Esophagus squamous epithelium (tissue), 5 donors: ENCODE measurements at regions not wholly inside any gene's neighbourhood (a gene's known extent, or its start where the extent isn't known, plus 50 kb on each side); places are given as distances from the start of the nearest gene placed in this dataset.
A peak's percentile ranks its signal among the peaks of the same experiment; 100 is the strongest.

Experiments
- DNase-seq: peaks from one replicate; lab custom pipeline; 2025; lab: John Stamatoyannopoulos, UW
- H3K27ac ChIP-seq, 4 donors: fragments of 200-600 bp; sonication (generic); one replicate each; pipeline ENCODE4 v1.5.1; 2016 to 2019; ENCODE audit warnings: mild to moderate bottlenecking in 1 of 4
- H3K27me3 ChIP-seq, 4 donors: fragments of 200-600 bp; sonication (generic); 1 replicate in 3 of 4; 2 replicates in 1 of 4; pipeline versions ENCODE4 v1.5.1 to v1.6.0; 2017 to 2021; ENCODE audit warnings: antibody characterized with exemption in 1 of 4
- H3K36me3 ChIP-seq, 3 donors: fragments of 200-600 bp; sonication (generic); one replicate each; pipeline ENCODE4 v1.5.1; 2016 to 2019
- H3K4me1 ChIP-seq, 3 donors: fragments of 200-600 bp; sonication (generic); one replicate each; pipeline ENCODE4 v1.5.1; 2017 to 2019
- H3K4me3 ChIP-seq, 4 donors: fragments of 200-600 bp; sonication (generic); 1 replicate in 3 of 4; 2 replicates in 1 of 4; pipeline ENCODE4 v1.5.1; 2016 to 2019; ENCODE audit warnings: mild to moderate bottlenecking in 2 of 4, moderate library complexity in 1 of 4
- H3K9me3 ChIP-seq, 3 donors: fragments of 200-600 bp; sonication (generic); one replicate each; pipeline ENCODE4 v1.5.1; 2016 to 2019
- POLR2A ChIP-seq, 4 donors: fragments of 450-650 bp; IDR thresholded peaks; one replicate each; pipeline ENCODE4 v1.6.1; 2017; ENCODE audit warnings: antibody characterized with exemption in 4 of 4, mild to moderate bottlenecking in 4 of 4, moderate library complexity in 3 of 4
- WGBS, 2 donors: methylation state at CpG; one replicate each; pipeline ENCODE4 v1.1.5; 2018; 5-methylcytosine and 5-hydroxymethylcytosine counted together
- intact Hi-C: fragments of 100-400 bp; cut with DNase I; formaldehyde crosslinking; loops from one replicate; pipeline ENCODE4 v1.15.0; 2022
- TF ChIP-seq, protein P1 (sequence below), 6 experiments: fragments of 450-650 bp in 4 of 6; fragments of 200-600 bp in 2 of 6; sonication (generic) in 2 of 6; IDR thresholded peaks; one replicate each; pipeline ENCODE4 v1.5.1; 2016 to 2019; ENCODE audit warnings: antibody characterized with exemption in 6 of 6, mild to moderate bottlenecking in 4 of 6, moderate library complexity in 4 of 6
- donor health status: DM: yes; HTN: yes; CAD: no.

DNA sequence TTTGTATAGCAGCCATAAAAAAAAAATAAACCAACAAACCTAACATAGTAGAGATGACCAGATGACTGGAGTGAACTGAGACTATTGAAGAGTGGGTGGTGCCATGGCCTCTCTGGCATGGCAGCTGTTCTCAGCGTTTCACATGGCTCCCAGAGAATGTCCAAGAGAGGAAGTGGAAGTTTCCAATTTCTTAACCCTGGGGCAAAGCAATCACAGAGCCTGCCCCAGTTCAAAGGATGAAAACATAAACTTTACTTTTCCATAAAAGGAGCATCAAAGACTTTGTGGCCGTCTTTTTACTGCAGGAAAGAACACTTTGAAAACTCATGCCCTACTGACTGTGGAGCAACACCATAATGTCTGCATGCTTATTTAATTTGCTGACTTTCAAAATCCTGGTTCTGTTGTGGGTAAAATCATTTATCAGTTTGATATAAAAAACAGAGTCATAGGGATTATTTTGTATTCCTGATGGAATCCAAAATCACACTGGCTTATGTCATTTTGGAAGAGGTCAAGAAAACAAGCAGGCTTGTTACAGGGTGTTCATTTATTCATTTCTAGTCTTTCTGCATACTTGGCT, 165.4 kb downstream of the SLC35B3 start:
- no peak overlapping the region for H3K4me3 ChIP-seq
- TF ChIP-seq, protein P1, sequence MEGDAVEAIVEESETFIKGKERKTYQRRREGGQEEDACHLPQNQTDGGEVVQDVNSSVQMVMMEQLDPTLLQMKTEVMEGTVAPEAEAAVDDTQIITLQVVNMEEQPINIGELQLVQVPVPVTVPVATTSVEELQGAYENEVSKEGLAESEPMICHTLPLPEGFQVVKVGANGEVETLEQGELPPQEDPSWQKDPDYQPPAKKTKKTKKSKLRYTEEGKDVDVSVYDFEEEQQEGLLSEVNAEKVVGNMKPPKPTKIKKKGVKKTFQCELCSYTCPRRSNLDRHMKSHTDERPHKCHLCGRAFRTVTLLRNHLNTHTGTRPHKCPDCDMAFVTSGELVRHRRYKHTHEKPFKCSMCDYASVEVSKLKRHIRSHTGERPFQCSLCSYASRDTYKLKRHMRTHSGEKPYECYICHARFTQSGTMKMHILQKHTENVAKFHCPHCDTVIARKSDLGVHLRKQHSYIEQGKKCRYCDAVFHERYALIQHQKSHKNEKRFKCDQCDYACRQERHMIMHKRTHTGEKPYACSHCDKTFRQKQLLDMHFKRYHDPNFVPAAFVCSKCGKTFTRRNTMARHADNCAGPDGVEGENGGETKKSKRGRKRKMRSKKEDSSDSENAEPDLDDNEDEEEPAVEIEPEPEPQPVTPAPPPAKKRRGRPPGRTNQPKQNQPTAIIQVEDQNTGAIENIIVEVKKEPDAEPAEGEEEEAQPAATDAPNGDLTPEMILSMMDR (IDR thresholded peaks at IDR 0.05): no peak
- TF ChIP-seq POLR2A (IDR thresholded peaks at IDR 0.05): no peak
- no peak for DNase-seq
- no peaks in the 10 kb centered on the region for H3K4me1 ChIP-seq
- 17 to 19% methylated on average over 2 of the region's 2 CpGs for WGBS, 2 donors
- no peaks in the 10 kb centered on the region for H3K9me3 ChIP-seq
- intact Hi-C loops: no loop called here
- no peaks in the 10 kb centered on the region for H3K27me3 ChIP-seq
- no peaks in the 10 kb centered on the region for H3K36me3 ChIP-seq
- no peak overlapping the region for H3K27ac ChIP-seq

DNA sequence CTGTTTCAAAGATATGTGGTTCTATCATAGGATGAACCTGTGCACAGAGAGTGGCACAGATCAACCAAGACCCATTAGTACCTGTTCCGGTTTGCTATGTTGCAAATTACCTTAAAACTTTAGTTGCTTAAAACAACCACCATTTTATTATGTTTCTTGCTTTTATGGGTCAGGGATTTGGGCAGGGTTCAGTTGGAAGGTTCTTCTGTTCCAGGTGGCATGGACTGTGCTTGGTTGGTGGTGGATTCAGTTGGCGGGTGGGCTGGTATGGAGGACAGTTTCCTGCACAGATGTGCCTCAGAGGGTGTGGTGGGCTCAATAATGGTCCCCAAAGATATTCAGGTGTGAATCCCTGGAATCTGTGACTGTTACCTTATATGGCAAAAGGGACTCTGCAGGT, 166.3 kb downstream of the SLC35B3 start:
- Histone ChIP-seq H3K36me3 (no peaks in the 10 kb centered on the region), H3K9me3 (no peaks in the 10 kb centered on the region), H3K4me1 (no peaks in the 10 kb centered on the region), H3K27ac (peak overlapping the region in 1 of 4 donors; percentile 31), H3K4me3 (no peak overlapping the region), H3K27me3 (no peaks in the 10 kb centered on the region)
- intact Hi-C loops: no loop called here
- 66 to 69% methylated on average over 2 of the region's 2 CpGs for WGBS, 2 donors
- TF ChIP-seq, protein P1 (IDR thresholded peaks at IDR 0.05): no peak
- no peak for DNase-seq

DNA sequence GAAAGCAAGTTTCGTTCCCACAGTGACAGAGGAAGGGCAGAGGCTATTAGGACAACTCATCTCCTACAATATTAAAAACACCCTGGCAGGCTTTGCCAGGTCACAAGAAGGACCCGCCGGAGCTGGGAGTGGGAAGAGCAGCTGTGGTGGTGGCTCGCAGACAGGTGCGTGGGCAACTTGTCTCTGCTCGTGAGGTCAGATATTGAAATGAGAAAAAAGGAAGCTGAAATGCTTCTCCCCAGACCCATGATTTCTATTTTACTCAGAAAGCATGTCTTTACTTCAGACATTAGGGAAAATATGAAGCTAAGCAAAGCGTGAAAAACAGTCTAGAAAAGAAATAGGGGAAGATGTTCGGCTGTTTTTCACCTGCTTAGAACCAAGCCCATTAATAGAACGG, 166.3 kb upstream of the EEF1E1 start:
- Histone ChIP-seq H3K27ac (peak overlapping the region in 1 of 4 donors; percentile 31), H3K9me3 (no peaks in the 10 kb centered on the region), H3K4me3 (no peak overlapping the region), H3K36me3 (no peaks in the 10 kb centered on the region), H3K4me1 (no peaks in the 10 kb centered on the region), H3K27me3 (no peaks in the 10 kb centered on the region)
- no peak for DNase-seq
- intact Hi-C loops: no loop called here
- 71 to 79% methylated on average over 9 of the region's 9 CpGs for WGBS, 2 donors
- TF ChIP-seq, protein P1 (IDR thresholded peaks at IDR 0.05): no peak
- TF ChIP-seq POLR2A (IDR thresholded peaks at IDR 0.05): no peak

DNA sequence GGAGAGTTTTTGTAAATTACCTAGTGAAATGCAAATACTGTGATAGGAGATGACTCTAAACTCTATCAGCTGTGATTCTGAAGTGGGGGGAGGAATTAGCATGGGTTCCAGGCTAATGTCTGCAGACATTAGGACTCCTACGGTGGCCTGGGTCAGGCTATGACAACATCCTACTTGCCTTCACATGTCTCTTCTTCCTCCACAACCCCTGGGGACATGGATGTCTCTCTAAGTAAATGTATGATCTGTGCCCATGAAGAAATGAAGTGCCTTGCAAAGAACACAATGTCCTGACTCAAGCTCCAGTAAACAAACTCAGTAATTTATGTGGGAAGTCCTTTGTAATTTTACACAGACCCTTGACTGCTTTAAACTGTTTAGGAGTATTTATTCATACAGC, 165.8 kb upstream of the EEF1E1 start:
- Histone ChIP-seq H3K9me3 (no peaks in the 10 kb centered on the region), H3K4me3 (no peak overlapping the region), H3K27me3 (no peaks in the 10 kb centered on the region), H3K27ac (no peak overlapping the region), H3K4me1 (no peaks in the 10 kb centered on the region), H3K36me3 (no peaks in the 10 kb centered on the region)
- DNase-seq: no peak
- TF ChIP-seq POLR2A (IDR thresholded peaks at IDR 0.05): no peak
- TF ChIP-seq, protein P1 (IDR thresholded peaks at IDR 0.05): no peak
- 27 to 29% methylated on average over 1 of the region's 1 CpG for WGBS, 2 donors
- intact Hi-C loops: no loop called here

DNA sequence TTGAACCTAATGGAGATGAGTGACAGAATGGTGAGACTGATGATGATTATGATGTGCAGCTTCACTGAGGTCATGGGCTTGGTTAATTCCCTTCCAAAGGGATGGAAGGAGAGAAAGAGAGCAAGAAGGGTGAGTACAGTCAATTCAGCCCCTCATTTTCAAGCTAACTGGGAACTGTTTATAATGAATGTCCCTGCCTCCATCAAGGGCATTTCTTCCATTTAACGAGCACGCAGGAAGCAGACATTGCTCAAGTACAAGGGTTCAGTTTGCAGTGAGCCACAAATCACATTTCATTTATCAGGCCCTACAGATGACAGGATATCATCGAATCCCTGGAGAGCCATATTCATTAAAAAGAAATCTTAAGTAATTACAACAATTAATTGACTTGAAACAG, 158.3 kb upstream of the EEF1E1 start:
- Histone ChIP-seq H3K27ac (no peak overlapping the region), H3K36me3 (no peaks in the 10 kb centered on the region), H3K9me3 (no peaks in the 10 kb centered on the region), H3K4me3 (no peak overlapping the region), H3K4me1 (no peaks in the 10 kb centered on the region), H3K27me3 (no peaks in the 10 kb centered on the region)
- DNase-seq: no peak
- no peak for TF ChIP-seq POLR2A (IDR thresholded peaks at IDR 0.05)
- TF ChIP-seq, protein P1 (IDR thresholded peaks at IDR 0.05): no peak
- 55 to 58% methylated on average over 3 of the region's 3 CpGs for WGBS, 2 donors
- intact Hi-C loops: no loop called here
